ENCODE measurements at regions not wholly inside any gene's neighbourhood (a gene's known extent, or its start where the extent isn't known, plus 50 kb on each side); places are given as distances from the start of the nearest gene placed in this dataset.

- no peak for DNase-seq
- intact Hi-C loops (cut with DNase I, micrococcal nuclease), result no loop called here
- ATAC-seq, result no peak
Observed at GRCh38 chr13:59094181-59094580, 1069.5 kb downstream of the DIAPH3 start.

- DNase-seq, result no peak
- intact Hi-C loops (cut with DNase I, micrococcal nuclease), result no loop called here
- no peak for ATAC-seq
Observed at GRCh38 chr13:59099182-59099974, 1064.3 kb downstream of the DIAPH3 start.

DNA sequence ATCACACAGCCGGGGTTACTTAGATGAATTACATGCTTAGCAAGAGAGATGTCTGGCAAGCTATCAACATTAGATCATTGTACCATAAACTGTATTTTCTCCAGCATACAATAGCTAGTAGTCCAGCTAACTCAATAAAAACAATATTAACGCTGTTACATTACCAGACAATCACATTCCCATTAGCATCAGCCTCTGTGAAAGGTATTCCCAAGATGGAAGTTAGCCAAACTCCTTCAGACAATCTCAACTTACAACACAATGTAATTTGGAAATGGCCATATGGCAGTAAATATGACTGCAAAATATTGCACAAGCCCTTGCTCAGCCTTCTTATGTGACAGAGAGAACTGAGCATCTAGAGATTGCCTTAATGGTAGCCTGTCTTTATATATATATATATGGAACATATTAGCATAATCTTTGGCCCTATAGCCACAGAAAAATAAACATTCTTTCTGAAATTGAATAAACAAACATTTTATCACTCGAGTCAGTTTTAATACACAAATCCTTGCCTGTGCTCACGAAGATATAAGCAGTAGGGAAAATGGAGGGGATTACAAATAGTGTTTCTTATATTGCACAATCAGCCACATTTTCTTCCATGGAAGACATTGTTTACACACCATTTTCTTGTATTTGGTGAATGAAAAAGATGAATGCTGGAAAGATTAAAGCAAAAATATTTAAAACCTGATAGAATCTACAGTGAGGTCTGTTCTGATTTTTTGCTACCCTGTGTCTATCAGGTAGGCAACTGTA lies 1060.5 kb downstream of the DIAPH3 start:
- DNase-seq, result no peak
- intact Hi-C loops (cut with DNase I, micrococcal nuclease), result no loop called here

DNA sequence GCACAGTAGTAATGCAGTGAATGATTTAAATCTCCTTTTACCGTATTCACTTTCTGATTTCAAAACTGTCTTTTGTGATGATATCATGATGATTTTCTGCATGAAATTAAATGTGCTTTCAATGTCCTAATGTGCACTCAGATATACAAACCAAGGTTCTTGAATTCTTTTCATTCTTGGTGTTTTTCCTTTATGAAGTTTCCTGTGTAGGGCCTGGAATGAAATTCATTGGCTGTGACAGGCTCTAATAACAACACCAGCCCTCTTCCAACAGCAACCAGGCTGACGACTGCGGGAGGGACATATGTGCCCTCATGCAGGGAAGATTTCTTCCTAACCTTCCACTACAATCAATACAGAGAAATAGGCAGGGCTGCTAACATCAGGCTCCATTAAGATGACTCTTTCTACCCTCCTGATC lies 1052.0 kb downstream of the DIAPH3 start:
- intact Hi-C loops (cut with DNase I, micrococcal nuclease), result no loop called here
- DNase-seq, result no peak
- ATAC-seq, result no peak

More for the DNA sequence above, 1060.5 kb downstream of the DIAPH3 start:
- no peak for ATAC-seq

- intact Hi-C loops (cut with DNase I, micrococcal nuclease), result no loop called here
- DNase-seq, result no peak
- no peak for ATAC-seq
Observed at GRCh38 chr13:59112221-59112718, 1051.5 kb downstream of the DIAPH3 start.

GRCh38 chr13:59119475-59119874 lies 1044.3 kb downstream of the DIAPH3 start:
- ATAC-seq (no peak), DNase-seq (no peak)
- intact Hi-C loops (cut with DNase I, micrococcal nuclease), result no loop called here

DNA sequence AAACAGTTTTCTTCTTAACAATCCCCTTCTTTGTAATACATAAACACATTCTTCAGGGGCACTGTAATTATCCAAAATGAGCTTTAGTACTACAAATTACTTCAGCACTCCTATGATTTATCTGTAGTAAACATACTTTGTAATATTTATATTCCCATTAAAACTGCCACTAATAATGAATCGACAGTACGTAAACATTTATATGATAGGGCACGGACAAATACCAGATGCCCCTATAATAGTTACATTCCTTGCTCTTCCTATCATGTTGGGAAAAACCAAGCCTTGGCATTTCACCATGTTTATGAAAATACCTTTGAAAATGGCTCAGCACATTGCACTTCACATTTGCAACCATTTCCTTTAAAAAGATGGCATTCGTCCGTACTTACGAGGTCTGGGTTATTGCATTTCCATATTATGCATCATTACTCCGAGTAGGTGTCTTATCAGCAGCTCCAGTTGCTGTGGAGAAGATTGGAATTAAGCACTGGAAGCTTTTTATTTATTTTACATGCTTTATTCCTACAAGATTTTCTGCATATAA lies 1043.4 kb downstream of the DIAPH3 start:
- no peak for DNase-seq
- ATAC-seq, result no peak
- intact Hi-C loops (cut with DNase I, micrococcal nuclease), result no loop called here

DNA sequence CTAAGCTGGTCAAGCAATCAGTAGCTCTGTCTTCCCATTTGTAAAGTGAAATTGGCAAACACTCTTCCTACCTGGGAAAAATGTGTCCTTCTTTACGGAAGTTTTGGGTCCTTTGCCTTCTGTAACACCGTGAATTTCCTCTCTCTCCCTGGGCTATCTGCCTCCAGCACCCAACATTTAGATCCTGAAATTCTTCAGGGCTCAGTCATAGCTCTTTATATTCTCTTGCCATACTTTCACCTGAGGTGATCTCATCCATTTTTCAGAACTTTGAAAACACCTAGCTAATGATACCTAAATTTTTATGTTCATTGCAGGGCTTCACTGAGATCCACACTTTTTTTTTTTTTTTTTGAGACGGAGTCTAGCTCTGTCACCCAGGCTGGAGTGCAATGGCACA lies 1042.2 kb downstream of the DIAPH3 start:
- no peak for DNase-seq
- intact Hi-C loops (cut with DNase I, micrococcal nuclease), result no loop called here
- ATAC-seq, result no peak

DNA sequence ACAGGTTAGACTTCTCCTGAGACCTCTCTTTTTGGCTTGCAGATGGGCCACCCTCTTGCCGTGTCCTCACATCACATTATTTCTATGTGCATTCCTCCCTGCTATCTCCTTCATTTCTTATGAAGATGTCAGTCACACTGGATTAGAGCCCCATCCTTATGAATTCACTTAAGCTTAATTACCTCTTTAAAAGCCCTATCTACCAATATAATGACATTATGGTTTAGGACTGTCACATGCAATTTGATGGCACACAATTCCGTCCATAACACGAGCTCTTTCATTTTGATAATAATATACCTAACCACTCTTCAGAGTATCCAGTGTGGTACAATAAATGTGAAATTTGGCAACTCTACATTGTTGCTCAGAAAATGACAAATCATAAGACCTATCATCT lies 1037.3 kb downstream of the DIAPH3 start:
- intact Hi-C loops (cut with DNase I, micrococcal nuclease), result no loop called here
- DNase-seq, result no peak
- no peak for ATAC-seq

DNA sequence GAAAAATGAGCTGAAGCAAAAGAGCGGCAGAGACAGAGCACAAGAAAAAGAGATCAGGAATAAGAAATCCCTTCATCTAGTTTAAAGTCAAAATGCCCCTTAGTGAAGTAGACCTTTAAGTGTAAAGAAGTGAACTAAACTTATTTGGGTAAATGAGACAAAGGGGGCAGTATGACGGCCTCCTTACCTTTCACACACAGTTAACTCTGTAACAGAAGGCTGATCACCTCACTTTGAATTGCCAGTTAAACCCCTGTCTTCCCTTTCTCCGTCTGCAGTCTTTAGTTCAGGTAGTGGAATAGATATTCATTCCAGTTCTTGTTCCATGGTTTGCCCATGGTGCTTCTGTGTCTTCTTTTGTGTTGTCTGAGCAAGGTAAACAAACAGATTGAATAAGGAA lies 1029.8 kb downstream of the DIAPH3 start:
- DNase-seq (no peak), ATAC-seq (no peak)
- intact Hi-C loops (cut with DNase I, micrococcal nuclease), result no loop called here

DNA sequence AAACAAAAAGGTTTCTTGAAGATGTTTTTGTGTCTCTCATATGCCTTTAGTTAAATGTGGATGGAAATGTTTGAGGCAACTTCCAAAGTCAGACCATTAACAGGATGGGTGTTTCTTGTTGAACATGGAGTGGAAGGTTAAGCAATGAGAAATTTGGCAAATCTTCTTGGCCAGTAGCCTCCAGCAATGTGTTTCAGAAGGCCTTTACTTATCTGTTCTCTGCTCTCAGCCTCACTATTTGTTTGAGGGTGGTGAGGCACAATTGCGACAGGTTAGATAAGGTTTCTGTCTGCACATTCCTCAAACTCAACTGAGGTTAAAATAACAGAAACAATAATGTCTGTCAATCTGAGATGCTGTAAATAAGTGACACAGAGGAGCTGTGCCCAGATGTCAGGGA lies 1019.0 kb downstream of the DIAPH3 start:
- DNase-seq (no peak), ATAC-seq (no peak)
- intact Hi-C loops (cut with DNase I, micrococcal nuclease), result no loop called here

- DNase-seq (no peak), ATAC-seq (no peak)
- intact Hi-C loops (cut with DNase I, micrococcal nuclease), result no loop called here
Observed at GRCh38 chr13:59145381-59145780, 1018.3 kb downstream of the DIAPH3 start.

- ATAC-seq (no peak), DNase-seq (no peak)
- intact Hi-C loops (cut with DNase I, micrococcal nuclease), result no loop called here
Observed at GRCh38 chr13:59157181-59157580, 1006.5 kb downstream of the DIAPH3 start.

- DNase-seq (no peak), ATAC-seq (no peak)
- intact Hi-C loops (cut with DNase I, micrococcal nuclease), result no loop called here
Observed at GRCh38 chr13:59166174-59166573, 997.6 kb downstream of the DIAPH3 start.

DNA sequence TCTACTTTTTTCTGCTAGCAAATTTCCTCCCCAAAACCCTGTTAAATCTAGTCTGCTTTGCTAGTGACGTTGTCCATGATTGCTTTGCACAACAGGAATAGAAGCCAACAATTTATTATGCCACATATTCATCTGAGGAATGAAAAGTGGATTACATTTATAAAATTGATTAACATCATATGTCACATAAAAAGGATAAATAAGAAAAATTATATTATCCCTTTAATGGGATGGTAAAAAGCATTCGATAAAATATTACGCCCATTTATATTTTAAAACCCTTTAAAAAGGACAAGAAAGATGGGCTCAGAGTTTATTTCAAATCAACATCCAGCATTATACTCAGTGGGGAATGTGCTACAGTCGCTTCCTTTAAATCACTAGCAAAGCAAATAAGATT lies 991.7 kb downstream of the DIAPH3 start:
- ATAC-seq (no peak), DNase-seq (no peak)
- intact Hi-C loops (cut with DNase I, micrococcal nuclease), result no loop called here

DNA sequence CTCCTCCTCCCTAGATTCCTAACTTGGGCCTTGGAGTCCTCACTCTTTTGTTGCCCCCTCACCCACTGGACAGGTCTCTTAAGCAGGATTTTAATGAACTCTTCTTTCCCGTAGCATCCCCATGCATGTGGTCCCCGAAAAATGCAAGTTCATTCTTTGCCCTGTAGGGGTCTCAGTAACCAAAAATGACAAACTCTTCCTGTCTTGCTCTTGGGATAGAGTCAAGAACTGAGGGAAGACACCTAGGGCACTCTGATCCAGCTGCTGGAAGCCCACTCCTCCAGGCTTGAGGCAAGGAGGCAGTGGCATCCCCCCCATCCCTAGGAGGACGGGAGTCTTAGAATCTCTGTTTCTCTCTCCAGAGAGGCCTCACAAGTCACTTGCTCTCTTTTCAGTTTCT lies 987.0 kb downstream of the DIAPH3 start:
- intact Hi-C loops (cut with DNase I, micrococcal nuclease), result no loop called here
- no peak for ATAC-seq
- no peak for DNase-seq

- intact Hi-C loops (cut with DNase I, micrococcal nuclease), result no loop called here
- ATAC-seq (no peak), DNase-seq (no peak)
Observed at GRCh38 chr13:59178344-59178743, 985.4 kb downstream of the DIAPH3 start.

GRCh38 chr13:59182241-59182640 lies 981.5 kb downstream of the DIAPH3 start:
- no peak for DNase-seq
- intact Hi-C loops (cut with DNase I, micrococcal nuclease), result no loop called here
- ATAC-seq, result no peak

DNA sequence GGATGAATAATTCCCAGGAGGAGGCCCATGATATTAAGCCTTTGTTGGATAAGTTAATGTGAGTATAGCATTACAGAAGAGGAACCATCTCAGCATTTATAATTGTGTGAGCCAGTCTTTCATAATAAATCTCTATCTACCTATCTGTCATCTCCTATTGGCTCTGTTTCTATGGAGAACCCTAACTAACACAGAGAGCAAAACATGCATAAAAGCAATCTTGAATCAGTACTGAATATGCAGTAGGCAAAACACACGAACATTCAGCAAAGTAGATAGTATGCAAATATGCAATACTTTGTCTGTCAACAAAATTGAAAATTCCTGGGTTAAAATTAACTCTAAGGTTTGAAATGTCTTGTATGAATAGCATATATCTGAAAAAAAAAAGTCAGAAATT lies 966.3 kb downstream of the DIAPH3 start:
- DNase-seq, result no peak
- ATAC-seq, result no peak
- intact Hi-C loops (cut with DNase I, micrococcal nuclease), result no loop called here

DNA sequence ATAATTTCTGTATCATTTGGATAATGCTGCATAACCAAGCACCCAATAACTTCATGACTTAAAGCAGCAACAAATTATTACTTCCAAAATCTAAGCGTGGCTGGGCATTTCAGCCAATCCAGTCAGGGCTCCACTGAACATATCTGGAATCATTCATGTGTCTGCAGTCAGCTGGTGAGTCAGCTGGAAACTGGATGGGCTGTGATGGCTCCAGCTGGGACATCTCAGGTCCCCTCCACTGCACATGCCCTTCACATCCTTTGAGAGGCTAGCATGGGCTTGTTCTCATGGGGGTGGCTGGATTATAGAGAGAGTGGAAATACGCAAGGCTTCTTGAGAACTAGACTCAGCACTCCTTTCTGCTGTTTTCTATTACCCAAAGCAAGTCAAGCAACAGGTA lies 961.9 kb downstream of the DIAPH3 start:
- intact Hi-C loops (cut with DNase I, micrococcal nuclease), result no loop called here
- DNase-seq (no peak), ATAC-seq (no peak)

Data from left colon (tissue), 2 donors.